ENCODE measurements at regions not wholly inside any gene's neighbourhood (a gene's known extent, or its start where the extent isn't known, plus 50 kb on each side); places are given as distances from the start of the nearest gene placed in this dataset.

- Histone ChIP-seq H3K36me3 (no peaks in the 10 kb centered on the region), H3K9me3 (no peaks in the 10 kb centered on the region), H3K27ac (no peak overlapping the region), H3K4me1 (no peaks in the 10 kb centered on the region), H3K27me3 (peaks cover 0 to 8% of the 10 kb centered on the region in 2 donors), H3K4me3 (no peak overlapping the region)
- TF ChIP-seq CTCF (IDR thresholded peaks at IDR 0.05): no peak
- intact Hi-C loops (cut with DNase I): no loop called here
- ATAC-seq: no peak
- DNase-seq: no peak
Observed at GRCh38 chr2:129754421-129754820, 225.0 kb upstream of the RAB6C start.

- Histone ChIP-seq H3K27me3 (peaks cover 0 to 8% of the 10 kb centered on the region in 2 donors), H3K9me3 (no peaks in the 10 kb centered on the region), H3K36me3 (no peaks in the 10 kb centered on the region), H3K4me3 (no peak overlapping the region), H3K4me1 (no peaks in the 10 kb centered on the region), H3K27ac (no peak overlapping the region)
- ATAC-seq (no peak), DNase-seq (no peak)
- intact Hi-C loops (cut with DNase I): no loop called here
- no peak for TF ChIP-seq CTCF (IDR thresholded peaks at IDR 0.05)
Observed at GRCh38 chr2:129754831-129755230, 224.6 kb upstream of the RAB6C start.

GRCh38 chr2:129755786-129756185, 223.7 kb upstream of the RAB6C start:
- no peak for TF ChIP-seq CTCF (IDR thresholded peaks at IDR 0.05)
- no peak overlapping the region for H3K4me3 ChIP-seq
- H3K27ac ChIP-seq: no peak overlapping the region
- no peaks in the 10 kb centered on the region for H3K4me1 ChIP-seq
- ATAC-seq (no peak), DNase-seq (no peak)
- no peaks in the 10 kb centered on the region for H3K9me3 ChIP-seq
- H3K27me3 ChIP-seq: peaks cover 0 to 8% of the 10 kb centered on the region in 2 donors
- no peaks in the 10 kb centered on the region for H3K36me3 ChIP-seq
- intact Hi-C loops (cut with DNase I): no loop called here

- no peak for TF ChIP-seq CTCF (IDR thresholded peaks at IDR 0.05)
- H3K9me3 ChIP-seq: no peaks in the 10 kb centered on the region
- ATAC-seq (no peak), DNase-seq (no peak)
- H3K4me1 ChIP-seq: no peaks in the 10 kb centered on the region
- H3K27ac ChIP-seq: no peak overlapping the region
- H3K36me3 ChIP-seq: no peaks in the 10 kb centered on the region
- H3K27me3 ChIP-seq: peaks cover 0 to 8% of the 10 kb centered on the region in 2 donors
- intact Hi-C loops (cut with DNase I): no loop called here
- H3K4me3 ChIP-seq: no peak overlapping the region
Observed at GRCh38 chr2:129756276-129756675, 223.2 kb upstream of the RAB6C start.

- Histone ChIP-seq H3K27me3 (peaks cover 0 to 8% of the 10 kb centered on the region in 2 donors), H3K4me1 (no peaks in the 10 kb centered on the region), H3K27ac (no peak overlapping the region), H3K36me3 (no peaks in the 10 kb centered on the region), H3K4me3 (no peak overlapping the region), H3K9me3 (no peaks in the 10 kb centered on the region)
- intact Hi-C loops (cut with DNase I): no loop called here
- no peak for TF ChIP-seq CTCF (IDR thresholded peaks at IDR 0.05)
- DNase-seq: no peak
- ATAC-seq: no peak
Observed at GRCh38 chr2:129757366-129757914, 222.0 kb upstream of the RAB6C start.
